ENCODE measurements at regions not wholly inside any gene's neighbourhood (a gene's known extent, or its start where the extent isn't known, plus 50 kb on each side); places are given as distances from the start of the nearest gene placed in this dataset.

- TF ChIP-seq CTCF (conservative IDR thresholded peaks at IDR 0.05) (no peak), EZH2 (IDR thresholded peaks at IDR 0.05; ENCODE audit: low read depth) (no peak)
These were observed 611.4 kb downstream of the DACH1 start for GRCh38 chr13:71255633-71256032.

Data from PC-9 (cell line).